Stimulated activated CD8-positive, alpha-beta memory T cell treated with anti-CD3 and anti-CD28 coated beads, Interleukin-12 subunit alpha, Interleukin-12 subunit beta, amount 100 ng/mL, for 1 hour (primary cell): ENCODE measurements at regions not wholly inside any gene's neighbourhood (a gene's known extent, or its start where the extent isn't known, plus 50 kb on each side); places are given as distances from the start of the nearest gene placed in this dataset.
"Not testable (repeated sequence)": the region's sequence is repeated elsewhere in the genome, so short reads cannot be mapped to it uniquely, and the experiment has no call there.

Experiments used
- DNase-seq: peaks from one replicate; pipeline ENCODE4 v3.0.0-alpha.2; 2020; ENCODE audit warnings: low read depth

DNA sequence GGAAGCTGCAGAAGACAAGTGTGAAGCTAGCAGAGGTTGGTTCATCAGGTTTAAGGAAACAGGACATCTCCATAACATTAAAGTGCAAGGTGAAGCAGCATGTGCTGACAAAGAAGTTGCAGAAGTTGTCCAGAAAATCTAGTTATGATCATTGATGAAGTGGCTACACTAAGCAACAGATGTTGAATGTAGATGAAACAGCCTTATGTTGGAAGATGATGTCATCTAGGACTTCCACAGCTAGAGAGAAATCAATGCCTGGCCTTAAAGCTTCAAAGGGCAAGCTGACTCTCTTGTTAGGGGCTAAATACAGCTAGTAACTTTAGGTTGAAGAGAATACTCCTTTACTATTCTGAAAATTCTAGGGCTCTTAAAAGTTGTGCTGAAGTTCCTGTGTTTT lies 340.2 kb upstream of the SOX9 start:
- DNase-seq: no peak

DNA sequence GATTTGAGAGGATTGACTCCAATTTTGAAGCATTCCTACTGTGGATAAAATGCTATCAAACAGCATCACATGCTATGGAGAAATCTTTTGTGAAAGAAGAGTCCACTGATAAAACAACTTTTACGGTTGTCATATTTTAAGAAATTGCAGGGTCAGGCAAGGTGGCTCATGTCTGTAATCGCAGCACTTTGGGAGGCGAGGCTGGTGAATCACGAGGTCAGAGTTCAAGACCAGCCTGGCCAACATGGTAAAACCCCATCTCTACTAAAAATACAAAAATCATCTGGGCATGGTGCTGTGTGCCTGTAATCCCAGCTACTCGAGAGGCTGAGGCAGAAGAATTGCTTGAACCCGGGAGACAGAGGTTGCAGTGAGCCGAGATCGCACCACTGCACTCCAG lies 338.8 kb upstream of the SOX9 start:
- not testable (repeated sequence) for DNase-seq

DNA sequence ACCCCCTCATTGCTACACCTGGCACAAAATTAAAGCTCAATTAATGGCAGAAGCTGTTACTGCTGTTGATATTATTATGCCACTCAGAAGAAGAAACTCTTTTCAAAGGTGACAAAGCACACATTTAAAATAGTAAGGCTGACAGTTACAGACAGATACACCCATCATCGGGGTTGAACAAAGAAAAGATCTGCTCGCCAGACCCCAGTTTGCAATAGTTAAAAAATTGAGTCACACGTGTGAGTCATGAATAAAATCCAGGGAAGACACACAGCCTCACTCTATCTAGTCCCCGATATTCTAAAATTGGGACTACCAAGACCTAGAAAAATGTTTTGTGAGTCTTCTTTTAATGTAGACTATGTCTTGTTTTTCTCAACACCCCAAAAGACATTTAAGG lies 330.0 kb upstream of the SOX9 start:
- DNase-seq: no peak

DNA sequence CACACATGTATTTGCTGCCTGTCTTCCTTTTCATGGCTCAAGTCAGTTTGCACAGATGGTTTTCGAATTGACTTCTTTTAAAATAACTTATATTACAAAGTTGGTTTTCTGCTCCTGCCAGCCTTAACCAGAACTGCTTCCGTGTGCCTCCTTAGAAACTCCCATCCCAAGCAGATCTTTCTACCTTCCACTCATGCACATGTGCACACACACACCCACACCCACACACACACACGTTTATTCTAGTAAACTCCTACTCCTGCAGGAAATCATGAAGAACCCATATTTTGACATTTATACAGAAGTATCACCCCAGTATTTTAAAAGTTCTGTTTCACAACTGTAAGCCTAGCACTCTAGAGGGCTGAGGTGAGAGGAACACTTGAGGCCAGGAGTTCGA lies 329.5 kb upstream of the SOX9 start:
- no peak for DNase-seq

DNA sequence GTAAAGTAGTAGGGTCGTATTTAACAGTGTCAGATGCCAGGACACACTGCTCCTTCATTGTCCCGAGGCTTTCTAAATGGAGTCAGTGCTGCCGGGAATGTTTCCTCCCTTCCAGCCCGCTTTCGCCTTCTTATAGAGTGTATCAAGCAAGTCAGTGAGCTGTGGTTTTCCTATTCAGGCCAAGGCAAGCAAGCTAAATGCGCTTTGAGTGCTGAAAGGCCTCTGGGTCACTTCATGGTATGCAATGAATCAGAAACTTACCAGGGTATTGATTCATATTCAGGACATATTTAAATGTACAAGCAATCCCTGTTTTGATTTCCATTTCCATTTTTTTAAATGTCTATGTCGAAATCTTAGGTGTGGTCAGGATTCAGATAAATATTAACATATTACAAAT lies 327.9 kb upstream of the SOX9 start:
- DNase-seq: no peak

DNA sequence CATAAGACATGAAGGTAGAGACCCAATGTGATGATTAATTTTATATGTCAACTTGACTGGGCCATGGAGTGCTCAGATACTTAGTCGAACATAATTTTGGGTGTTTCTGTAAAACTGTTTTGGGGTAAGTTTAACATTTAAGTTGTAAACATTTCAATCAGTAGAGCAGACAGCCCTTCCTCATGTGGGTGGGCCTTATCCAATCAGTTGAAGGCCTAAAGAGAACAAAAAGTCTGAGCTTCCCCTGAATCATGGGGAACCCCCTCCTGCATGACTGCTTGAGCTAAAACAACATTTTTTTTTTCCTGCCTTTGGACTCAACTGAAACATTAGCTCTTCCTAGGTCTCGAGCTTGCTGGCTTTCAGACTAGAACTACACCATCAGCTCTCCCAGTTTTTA lies 327.3 kb upstream of the SOX9 start:
- no peak for DNase-seq

DNA sequence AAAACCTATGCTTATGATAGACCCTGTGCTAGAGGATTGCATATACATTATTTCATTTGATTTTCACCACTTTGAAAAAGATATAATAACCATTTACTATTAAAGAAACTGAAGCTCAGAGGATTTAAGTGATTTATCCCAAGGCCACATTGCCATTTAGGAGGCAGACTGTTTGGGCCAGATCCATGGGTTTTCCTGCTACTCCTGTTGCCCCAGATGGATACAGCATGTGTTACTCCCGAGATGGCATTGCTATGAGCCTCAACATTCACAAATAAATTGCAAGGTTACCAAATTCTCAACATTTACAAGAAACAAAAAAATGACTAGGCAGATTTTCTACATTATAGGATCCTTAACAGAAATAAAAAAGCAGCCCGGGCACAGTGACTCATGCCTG lies 322.1 kb upstream of the SOX9 start:
- DNase-seq: no peak

DNA sequence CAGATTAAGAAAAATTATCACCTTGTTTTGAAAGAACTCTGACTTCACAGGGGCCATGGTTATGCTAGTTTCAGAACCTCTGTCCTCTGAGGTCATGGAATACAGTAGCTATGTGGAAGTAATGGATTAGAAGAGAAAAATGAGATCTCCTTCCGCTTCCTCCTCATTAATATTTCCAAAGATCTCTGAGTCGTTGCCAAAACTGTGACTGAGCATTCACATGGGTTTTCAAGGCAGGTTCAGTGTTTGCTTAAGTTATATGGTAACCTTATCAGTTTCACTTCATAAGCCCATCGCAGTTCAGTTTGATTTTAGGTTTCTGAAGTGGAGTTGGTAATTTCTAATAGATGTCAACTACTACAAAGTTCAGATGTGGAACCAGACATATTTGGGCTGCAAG lies 321.2 kb upstream of the SOX9 start:
- DNase-seq: no peak

DNA sequence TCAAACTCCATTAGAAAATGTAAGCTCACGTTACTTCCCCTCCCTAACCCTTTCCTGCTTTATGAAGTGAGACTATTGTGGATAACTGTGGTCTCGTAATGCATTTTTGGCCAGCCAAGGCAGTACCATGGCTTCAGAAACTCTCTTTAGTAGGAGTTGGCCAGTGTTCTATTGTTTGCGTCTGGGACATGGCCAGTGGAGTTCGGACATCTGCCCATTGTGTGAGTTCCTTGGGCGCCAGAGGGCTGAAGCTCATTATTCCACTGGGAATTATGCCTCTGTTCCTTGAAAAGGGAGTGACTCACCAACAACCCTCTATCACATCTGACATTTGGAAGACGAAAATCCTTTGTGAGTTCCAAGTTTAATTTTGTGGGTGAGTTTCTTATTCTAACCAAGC lies 319.5 kb upstream of the SOX9 start:
- DNase-seq: no peak

DNA sequence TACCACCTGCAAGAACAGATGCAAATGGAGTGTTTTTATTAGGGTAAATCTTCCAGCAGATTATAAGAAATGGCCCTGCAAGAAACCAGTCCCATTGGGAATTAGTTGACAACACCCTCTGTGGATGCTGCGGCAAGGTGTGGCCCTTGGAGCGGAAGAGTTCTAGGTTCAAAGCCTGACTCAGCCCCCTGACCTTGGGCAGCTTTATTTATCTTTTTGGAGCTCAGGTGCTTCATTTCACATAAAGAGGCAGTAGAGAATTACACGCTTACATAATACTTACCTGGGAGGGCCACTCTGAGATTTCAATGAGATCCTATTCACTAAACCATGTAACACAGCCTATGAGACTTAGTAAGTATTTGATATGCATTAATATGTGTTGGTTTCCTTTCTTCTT lies 318.2 kb upstream of the SOX9 start:
- no peak for DNase-seq

DNA sequence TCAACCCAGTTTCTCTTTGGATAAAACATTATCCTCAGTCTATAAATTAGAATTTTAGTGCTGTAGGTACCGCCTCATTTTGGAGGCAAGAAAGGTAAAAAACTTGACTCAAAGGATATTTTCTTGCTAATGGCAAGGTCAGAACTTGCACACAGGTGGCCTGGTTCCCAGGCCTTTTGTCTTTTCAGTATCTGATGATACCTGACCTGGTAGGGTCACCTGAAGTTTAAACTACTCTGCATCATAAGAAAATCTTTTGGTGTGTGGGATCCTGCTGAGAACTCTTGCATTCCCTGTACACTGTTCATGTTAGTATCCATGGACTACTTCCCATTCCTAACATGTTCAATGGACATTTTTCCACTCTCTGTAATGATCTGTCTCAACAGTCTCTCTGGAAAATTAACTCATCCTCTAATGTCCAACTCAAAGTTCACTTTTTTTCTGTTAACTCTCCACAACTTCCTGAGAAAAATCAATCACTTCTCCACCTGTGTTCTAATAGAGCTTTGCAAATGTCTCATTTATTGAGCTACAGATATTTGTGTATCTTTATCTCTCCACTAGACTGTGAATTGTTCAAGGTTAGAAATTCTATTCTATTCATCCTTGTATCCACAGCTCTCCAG lies 317.1 kb upstream of the SOX9 start:
- DNase-seq: no peak

DNA sequence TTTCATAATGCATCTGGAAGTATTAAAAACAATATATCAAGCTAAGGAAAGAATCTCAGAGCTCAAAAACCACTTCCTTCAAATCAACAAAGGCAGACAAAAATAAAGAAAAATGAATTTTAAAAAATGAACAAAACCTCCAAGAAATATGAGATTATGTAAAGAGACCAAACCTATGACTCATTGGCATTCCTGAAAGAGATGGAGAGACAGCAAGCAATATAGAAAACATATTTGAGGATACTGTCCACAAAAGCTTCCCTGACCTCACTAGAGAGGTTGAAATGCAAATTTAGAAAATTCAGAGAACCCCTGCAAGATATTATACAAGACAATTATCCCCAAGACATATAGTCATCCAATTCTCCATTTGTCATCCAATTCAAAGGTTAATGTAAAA lies 311.3 kb upstream of the SOX9 start:
- no peak for DNase-seq

DNA sequence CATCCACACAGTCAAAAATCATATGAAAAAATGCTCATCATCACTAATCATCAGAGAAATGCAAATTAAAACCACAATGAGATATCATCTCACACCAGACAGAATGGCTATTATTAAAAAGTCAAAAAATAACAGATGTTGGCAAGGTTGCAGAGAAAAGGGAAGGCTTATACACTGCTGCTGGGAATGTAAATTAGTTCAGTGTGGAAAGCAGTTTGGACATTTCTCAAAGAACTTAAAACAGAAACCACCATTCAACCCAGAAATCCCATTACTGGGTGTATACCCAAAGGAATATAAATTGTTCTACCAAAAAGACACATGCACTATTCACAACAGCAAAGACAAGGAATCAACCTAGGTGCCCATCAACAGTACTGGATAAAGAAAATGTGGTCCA lies 307.0 kb upstream of the SOX9 start:
- not testable (repeated sequence) for DNase-seq

DNA sequence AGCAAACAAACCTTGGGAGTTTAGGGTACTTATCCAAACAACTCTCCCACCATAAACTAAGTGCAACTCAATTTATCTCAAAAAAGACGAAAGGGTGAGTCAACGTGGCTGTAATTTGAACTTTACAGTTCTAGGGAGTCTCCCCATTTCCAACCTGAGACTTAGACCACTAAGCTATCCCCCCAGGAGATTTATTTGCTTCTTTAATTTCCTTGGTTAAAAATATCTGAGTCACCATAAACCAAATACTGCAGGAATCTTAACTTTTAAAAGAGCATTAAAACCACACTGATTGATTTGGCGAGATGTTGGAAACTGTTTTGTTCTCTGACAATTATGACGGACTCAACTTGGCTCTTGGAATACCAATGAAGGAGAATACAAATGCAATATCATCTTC lies 299.3 kb upstream of the SOX9 start:
- DNase-seq: no peak

DNA sequence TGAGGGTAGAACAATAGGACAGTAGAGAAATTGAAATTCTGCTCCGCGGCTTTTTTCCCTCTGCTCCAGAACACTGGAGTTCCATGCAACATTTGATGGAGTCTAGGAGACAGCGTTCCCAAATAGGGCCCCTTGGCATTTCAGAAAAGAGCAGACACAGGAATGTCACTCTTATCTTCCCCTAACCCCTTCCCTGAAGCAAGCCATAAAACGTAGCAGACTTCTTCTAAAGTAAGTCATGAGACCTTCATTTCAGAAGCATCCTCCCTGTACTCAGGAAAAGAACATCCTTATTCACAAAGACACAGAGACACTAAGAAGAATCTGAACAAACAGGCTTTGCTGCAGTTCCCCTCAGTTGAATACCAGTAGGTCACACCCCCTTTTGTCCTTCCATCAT lies 296.1 kb upstream of the SOX9 start:
- DNase-seq: no peak

DNA sequence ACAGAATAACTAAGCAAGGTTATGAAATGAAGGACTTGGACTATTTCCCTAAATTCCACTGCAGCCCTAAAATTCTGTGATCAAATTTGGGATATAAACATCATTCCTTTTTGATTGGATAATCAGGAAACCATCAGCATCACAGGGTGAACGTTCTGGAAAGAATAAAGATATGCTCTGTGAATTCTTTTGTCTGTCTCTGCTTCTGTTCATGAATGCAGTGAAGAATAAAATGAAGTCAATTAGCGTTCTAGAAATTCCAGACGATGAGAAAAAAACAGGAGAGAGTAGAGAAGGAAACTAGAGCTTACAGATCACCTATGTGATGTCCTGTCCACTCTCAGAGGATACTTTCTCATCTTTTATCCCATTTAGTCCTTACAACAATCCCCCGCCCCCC lies 295.1 kb upstream of the SOX9 start:
- DNase-seq: no peak

DNA sequence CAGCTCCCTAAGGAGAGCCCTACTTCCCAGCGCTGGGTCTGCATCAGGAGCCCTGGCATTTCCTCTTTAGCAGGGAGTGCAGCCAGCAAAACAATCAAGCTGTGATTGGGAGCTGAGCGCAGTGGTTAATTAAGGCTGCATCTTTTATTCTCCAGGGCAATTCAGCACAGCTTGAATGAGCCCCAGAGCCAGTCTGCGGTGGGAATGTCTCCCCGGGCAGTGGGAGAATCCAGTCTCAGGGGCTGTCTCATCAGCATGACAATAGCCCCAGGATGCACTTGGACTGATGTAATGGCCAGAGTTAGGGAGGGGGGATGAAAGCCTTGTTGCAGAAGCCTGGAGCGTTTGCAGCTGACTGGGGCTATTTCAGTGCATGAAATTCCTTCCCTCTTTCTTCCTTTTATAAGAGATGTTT lies 292.6 kb upstream of the SOX9 start:
- DNase-seq: no peak

DNA sequence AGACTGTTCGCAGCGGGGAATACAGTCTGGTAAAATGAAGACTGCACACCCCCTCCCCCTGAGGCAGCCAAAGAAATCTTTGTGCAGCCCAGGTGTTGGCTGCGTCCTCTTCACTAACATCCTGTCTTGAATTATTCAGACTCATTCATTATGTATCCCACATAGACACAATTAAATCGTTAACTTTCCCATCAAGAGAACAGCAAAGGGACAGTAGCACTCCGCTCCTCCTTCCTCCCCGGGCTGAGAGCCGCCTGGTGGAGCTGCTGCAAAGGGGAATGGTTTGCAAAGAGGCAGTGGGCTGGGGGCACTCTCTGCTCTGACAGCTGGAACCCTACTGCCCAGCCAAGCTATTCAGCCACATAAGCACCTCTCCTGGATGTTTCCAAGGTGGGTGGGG lies 290.0 kb upstream of the SOX9 start:
- no peak for DNase-seq

DNA sequence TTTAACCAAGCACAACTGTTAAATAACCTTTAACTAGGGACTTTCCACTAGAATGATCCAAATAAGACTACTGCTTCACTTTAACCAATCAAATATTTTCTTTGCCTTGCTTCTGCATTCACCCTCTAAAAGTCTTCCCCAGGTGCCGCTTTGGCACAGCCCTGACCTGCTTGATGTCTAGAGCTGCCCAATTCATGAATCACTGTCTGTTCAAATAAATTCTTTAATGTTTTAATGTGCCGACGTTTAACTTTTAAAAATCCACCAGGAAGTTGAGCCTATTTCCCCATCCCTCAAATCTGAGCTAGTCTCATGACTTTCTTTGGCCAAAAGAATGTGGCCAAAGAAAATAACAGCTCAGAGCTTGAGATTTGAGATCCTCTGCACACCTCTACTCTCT lies 277.8 kb upstream of the SOX9 start:
- DNase-seq: no peak

DNA sequence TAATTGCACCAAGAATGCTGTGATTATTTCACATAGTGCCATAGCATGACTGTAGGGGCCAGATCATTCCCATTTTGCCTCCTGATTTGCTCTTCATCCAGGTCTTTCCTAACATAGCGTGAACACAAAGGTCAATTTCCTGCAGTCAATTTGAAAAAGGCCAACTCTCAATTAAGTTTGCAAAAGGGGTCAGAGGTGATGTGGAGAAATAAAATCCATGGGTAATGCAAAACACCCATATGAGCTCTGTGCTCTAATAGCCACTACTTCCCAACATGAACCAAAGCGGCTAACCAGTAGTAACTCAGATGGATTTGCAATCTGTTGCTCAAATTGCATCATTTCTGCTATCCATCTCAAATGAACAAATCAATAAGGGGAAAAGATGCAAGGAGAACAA lies 275.5 kb upstream of the SOX9 start:
- no peak for DNase-seq

DNA sequence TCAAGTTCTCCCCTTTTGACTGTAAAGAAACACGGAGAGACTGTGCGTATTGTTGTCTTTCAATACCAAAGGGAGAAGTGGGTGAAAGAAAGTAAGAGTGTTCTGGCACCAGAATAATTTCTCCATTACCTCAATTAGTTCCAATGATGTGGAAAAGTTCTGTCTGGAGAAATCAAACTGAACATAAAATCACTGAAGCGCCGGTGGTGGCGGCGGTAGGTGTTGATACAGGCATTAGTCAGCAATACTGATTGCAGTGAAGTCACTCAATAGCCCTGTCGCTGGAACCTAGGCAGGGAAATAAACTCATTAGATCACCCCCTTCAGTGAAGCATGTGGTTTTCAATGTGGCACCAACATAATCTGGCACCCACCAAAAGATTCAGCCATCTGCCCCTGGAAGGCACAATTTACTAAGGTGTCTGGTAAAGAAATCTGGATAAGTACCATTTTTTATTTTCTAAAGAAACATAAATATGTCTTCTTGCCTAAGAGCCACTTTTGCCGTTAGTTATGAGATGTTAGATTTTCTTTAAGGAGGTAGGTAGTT lies 274.2 kb upstream of the SOX9 start:
- no peak for DNase-seq

DNA sequence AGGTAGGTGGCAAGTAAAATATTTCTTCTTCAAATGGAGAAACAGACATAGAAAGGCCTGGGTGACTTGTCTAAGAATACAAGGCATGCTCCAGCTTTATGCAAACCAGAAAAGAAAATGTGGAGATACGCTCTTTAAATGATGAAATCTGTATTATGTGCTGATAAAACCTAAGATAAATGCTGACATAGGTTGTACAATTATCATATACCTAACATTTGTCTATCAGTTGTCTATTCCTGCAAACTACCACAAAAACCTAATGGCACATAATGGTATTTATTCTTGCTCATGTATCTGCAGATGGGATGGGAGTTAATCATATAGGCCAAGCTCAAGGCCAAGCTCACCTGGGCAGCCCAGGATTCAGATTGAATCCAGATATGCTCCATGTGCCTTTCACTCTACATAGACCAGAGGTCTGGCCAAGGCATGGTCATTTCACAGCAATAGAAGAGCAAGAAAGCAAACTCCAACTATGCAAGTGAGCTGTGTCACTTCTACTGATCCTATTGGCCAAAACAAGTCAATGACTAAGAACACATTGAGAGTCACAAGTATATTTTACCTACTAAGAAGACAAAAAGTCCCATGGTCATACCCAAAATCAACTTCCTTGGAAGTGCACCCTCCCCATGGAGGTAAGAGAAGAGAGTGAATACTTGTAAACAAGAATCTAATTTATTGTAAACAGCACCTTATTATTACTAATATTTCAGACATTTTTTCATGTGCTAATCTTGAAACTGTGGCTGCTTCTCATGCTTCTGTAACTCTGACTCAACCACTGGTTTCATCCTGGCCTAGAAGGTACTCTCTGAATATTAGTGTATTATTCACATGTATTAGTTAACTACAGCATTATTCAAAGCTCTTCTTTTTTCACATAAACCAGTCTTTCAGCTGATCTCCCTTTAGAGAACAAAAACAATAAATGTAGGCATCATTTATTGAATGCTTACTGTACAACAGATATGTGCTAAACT lies 270.7 kb upstream of the SOX9 start:
- no peak for DNase-seq

DNA sequence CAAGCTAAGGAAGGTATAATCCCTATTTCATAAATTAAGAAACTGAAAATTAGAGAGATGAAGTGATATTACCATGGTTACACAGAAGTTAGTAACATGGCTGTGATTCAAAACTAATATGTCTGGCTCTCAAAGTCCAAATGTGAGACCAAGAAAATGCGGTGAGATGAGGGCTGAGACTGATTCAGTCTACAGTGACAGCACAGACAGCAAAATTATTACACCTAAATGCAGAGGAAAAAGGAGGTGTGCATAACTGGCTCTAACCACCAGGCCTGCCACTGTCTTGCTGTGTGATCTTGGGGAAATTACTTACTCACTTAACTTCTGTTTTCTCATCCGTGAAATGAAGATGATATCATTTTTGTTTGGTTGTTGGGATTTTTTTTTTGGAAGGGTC lies 270.0 kb upstream of the SOX9 start:
- no peak for DNase-seq
